GM23248 (cell line): ENCODE measurements at regions not wholly inside any gene's neighbourhood (a gene's known extent, or its start where the extent isn't known, plus 50 kb on each side); places are given as distances from the start of the nearest gene placed in this dataset.
A peak's percentile ranks its signal among the peaks of the same experiment; 100 is the strongest.

ENCODE experiments used
- DNase-seq: peaks from one replicate; pipeline ENCODE4 v3.0.0-alpha.2; 2015
- H2AFZ ChIP-seq: fragments of 200-600 bp; sonication (generic); 2 replicates; pipeline ENCODE4 v1.6.1; 2016; ENCODE audit warnings: antibody characterized with exemption
- H3F3A ChIP-seq: fragments of 200-600 bp; sonication (generic); 2 replicates; pipeline ENCODE4 v1.6.1; 2016; ENCODE audit warnings: mild to moderate bottlenecking, antibody characterized with exemption, mixed run types; ENCODE audit not compliant: insufficient read depth
- H3K27ac ChIP-seq: fragments of 200-600 bp; sonication (generic); 2 replicates; pipeline ENCODE4 v1.5.1; 2016; ENCODE audit warnings: mild to moderate bottlenecking
- H3K27me3 ChIP-seq: fragments of 200-600 bp; sonication (generic); replicated peaks from 2 replicates; pipeline ENCODE4 v1.6.1; 2016; ENCODE audit warnings: mild to moderate bottlenecking; ENCODE audit not compliant: insufficient read depth
- H3K36me3 ChIP-seq: fragments of 200-600 bp; sonication (generic); 2 replicates; pipeline ENCODE4 v1.6.1; 2016; ENCODE audit warnings: low read depth, mild to moderate bottlenecking
- H3K4me1 ChIP-seq: fragments of 200-600 bp; sonication (generic); 2 replicates; pipeline ENCODE4 v1.6.1; 2016; ENCODE audit warnings: mild to moderate bottlenecking; ENCODE audit not compliant: insufficient read depth
- H3K4me2 ChIP-seq: fragments of 200-600 bp; sonication (generic); one replicate; pipeline ENCODE4 v1.6.1; 2016; ENCODE audit warnings: mild to moderate bottlenecking; ENCODE audit not compliant: unreplicated experiment
- H3K4me3 ChIP-seq: fragments of 200-600 bp; sonication (generic); 2 replicates; pipeline ENCODE4 v1.5.1; 2016; ENCODE audit warnings: mild to moderate bottlenecking
- H3K79me2 ChIP-seq: fragments of 200-600 bp; sonication (generic); 2 replicates; pipeline ENCODE4 v1.6.1; 2016; ENCODE audit warnings: mild to moderate bottlenecking; ENCODE audit not compliant: insufficient read depth
- H3K9ac ChIP-seq: fragments of 200-600 bp; sonication (generic); 2 replicates; pipeline ENCODE4 v1.6.1; 2016; ENCODE audit warnings: mild to moderate bottlenecking
- H3K9me2 ChIP-seq: fragments of 200-600 bp; sonication (generic); 2 replicates; pipeline ENCODE4 v1.6.1; 2016; ENCODE audit warnings: mixed run types, mild to moderate bottlenecking, moderate library complexity; ENCODE audit not compliant: insufficient read depth
- H3K9me3 ChIP-seq: fragments of 200-600 bp; sonication (generic); one replicate; pipeline ENCODE4 v1.6.1; 2017; ENCODE audit warnings: low read depth
- H4K20me1 ChIP-seq: fragments of 200-600 bp; sonication (generic); 2 replicates; pipeline ENCODE4 v1.6.0; 2016; ENCODE audit not compliant: insufficient read depth
- EZH2 ChIP-seq: fragments of 200-600 bp; sonication (generic); IDR thresholded peaks from 2 replicates; pipeline ENCODE4 v1.6.1; 2018; ENCODE audit warnings: antibody characterized with exemption, mild to moderate bottlenecking; ENCODE audit not compliant: insufficient read depth, poor library complexity, severe bottlenecking
- EZH2phosphoT487 ChIP-seq: fragments of 200-600 bp; sonication (generic); IDR thresholded peaks from 2 replicates; pipeline ENCODE4 v1.6.1; 2018; ENCODE audit warnings: antibody characterized with exemption, moderate library complexity, mild to moderate bottlenecking, low read depth; ENCODE audit not compliant: insufficient read depth
- WGBS, 2 experiments: methylation state at CpG; one replicate each; pipeline ENCODE4 v1.1.6; 2015 to 2017; ENCODE audit warnings: low lambda C conversion rate in 2 of 2, low coverage in 1 of 2; ENCODE audit errors: missing lambda C conversion rate in 2 of 2; 5-methylcytosine and 5-hydroxymethylcytosine counted together
- in situ Hi-C: fragments of 300-500 bp; cut with MboI; formaldehyde crosslinking; loops from 2 replicates; pipeline ENCODE4 v1.15.0; 2020

DNA sequence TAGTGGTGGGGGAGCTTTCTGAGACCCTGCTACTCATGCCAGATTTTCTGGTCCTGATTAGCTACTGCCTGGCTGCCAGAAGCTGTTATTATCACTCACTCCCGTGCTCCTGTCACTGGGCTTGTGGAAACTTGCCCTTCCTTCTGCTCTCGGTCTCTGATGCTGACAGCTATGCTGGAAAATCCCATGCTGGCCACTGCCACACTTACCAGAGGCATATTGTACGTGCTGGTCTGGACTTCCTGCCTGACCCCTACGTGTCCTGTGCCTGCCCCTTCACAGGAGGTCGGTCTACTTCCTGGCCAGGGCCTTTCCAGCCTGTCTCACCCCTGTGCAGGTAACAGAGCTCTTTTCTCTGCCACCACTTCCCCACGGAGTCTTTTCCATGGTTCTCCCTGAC, 149.4 kb upstream of the PLEKHG7 start:
- no peaks in the 10 kb centered on the region for H3K36me3 ChIP-seq
- peaks cover 18% of the 10 kb centered on the region for H3K4me1 ChIP-seq
- no peak overlapping the region for H2AFZ ChIP-seq
- no peaks in the 10 kb centered on the region for H3K9me2 ChIP-seq
- H3K27ac ChIP-seq: no peak overlapping the region
- WGBS, 2 experiments: 81 to 82% methylated on average over 6 of the region's 6 CpGs
- no peak for DNase-seq
- H3K4me2 ChIP-seq: no peak overlapping the region
- H4K20me1 ChIP-seq: no peaks in the 10 kb centered on the region
- no peak overlapping the region for H3K4me3 ChIP-seq
- H3K9ac ChIP-seq: no peak overlapping the region
- H3K27me3 ChIP-seq: no peaks in the 10 kb centered on the region
- H3K9me3 ChIP-seq: no peaks in the 10 kb centered on the region
- TF ChIP-seq EZH2phosphoT487: no peak
- TF ChIP-seq EZH2: no peak
- 0 out of 2 replicates have a peak, but pooled peaks cover 5% of the 10 kb centered on the region for H3F3A ChIP-seq
- no peaks in the 10 kb centered on the region for H3K79me2 ChIP-seq
- in situ Hi-C loops: loop anchor here (25.0 kb wide), 1 partner anchor 741 kb away; no protein-coding TSS in a partner anchor

DNA sequence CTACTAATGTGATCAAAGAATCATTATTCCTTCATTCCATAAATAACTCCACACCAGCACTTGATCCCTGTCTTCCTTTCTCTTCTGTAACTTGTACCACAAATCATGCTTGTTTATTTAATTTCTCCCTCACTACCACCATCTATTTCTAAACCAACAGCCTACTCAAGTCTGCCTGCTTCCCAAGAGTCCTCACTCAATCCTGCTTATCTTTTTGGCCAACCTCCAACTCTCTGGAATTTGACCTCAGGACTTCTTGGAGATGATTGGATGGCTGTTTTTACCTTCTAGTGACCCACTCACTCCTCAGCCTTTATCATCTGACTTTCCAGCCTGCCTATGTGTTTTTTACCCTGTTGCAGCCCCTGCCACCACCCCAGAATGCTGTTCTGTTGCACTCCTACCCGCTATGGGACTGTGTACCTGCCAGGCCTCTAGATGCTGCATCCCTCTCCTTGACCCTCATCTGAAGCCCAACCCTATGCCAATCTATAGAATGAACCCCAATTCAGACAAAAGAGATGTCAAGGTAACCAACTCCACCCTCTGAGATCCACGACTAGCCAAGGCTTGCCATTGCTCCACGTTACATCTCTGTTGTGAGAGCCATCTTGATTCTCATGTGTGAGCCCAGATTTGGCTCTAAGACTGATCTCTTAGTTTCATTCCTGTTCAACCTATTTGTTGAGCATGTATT, 150.2 kb upstream of the PLEKHG7 start:
- H3K4me1 ChIP-seq: peaks cover 13% of the 10 kb centered on the region
- 0 out of 2 replicates have a peak, but pooled peaks cover 5% of the 10 kb centered on the region for H3F3A ChIP-seq
- H3K9me2 ChIP-seq: no peaks in the 10 kb centered on the region
- TF ChIP-seq EZH2phosphoT487 (no peak), EZH2 (no peak)
- H3K9ac ChIP-seq: no peak overlapping the region
- no peaks in the 10 kb centered on the region for H3K27me3 ChIP-seq
- no peaks in the 10 kb centered on the region for H3K79me2 ChIP-seq
- H3K27ac ChIP-seq: no peak overlapping the region
- no peak overlapping the region for H3K4me3 ChIP-seq
- H2AFZ ChIP-seq: no peak overlapping the region
- no peaks in the 10 kb centered on the region for H3K9me3 ChIP-seq
- H4K20me1 ChIP-seq: no peaks in the 10 kb centered on the region
- in situ Hi-C loops: loop anchor here (25.0 kb wide), 1 partner anchor 740 kb away; no protein-coding TSS in a partner anchor
- H3K4me2 ChIP-seq: no peak overlapping the region
- DNase-seq: no peak
- H3K36me3 ChIP-seq: no peaks in the 10 kb centered on the region
- WGBS, 2 experiments: 97 to 98% methylated on average over 3 of the region's 3 CpGs

DNA sequence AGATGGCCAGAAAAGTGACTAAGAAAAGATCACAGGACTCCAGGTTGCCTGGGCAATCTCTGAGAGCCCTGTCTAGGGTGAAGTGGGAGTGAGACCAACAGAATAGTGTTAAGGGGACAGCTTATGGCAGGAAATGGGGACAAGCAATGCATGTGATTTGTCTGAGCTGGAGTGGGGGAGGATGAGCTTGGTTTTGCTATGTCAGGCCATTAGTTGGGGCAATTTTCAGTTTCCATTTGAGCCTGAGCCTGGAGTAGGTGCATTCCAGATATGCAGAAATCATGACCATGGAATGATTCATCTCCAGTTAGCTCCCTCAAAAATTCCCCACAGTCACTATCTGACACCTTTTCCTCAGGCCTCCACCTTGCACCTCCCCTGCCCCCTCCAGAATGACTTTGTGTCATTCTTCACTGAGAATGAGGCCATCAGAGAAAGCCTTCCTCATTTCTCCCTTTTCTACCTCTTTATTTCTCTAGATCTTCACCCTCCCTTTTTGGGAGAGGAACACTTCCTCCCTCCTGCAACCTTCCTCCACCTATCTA, 150.9 kb upstream of the PLEKHG7 start:
- TF ChIP-seq EZH2: no peak
- TF ChIP-seq EZH2phosphoT487: no peak
- Histone ChIP-seq H4K20me1 (no peaks in the 10 kb centered on the region), H3K9me3 (no peaks in the 10 kb centered on the region), H3K9ac (no peak overlapping the region), H3K9me2 (no peaks in the 10 kb centered on the region), H3K36me3 (no peaks in the 10 kb centered on the region), H3K27ac (no peak overlapping the region), H3K4me2 (no peak overlapping the region), H3K27me3 (no peaks in the 10 kb centered on the region), H3F3A (0 out of 2 replicates have a peak, but pooled peaks cover 5% of the 10 kb centered on the region), H2AFZ (0 out of 2 replicates have a peak overlapping the region, but pooled peaks have one; percentile 38), H3K4me1 (peaks cover 13% of the 10 kb centered on the region), H3K4me3 (no peak overlapping the region), H3K79me2 (no peaks in the 10 kb centered on the region)
- in situ Hi-C loops: loop anchor here (25.0 kb wide), 1 partner anchor 740 kb away; no protein-coding TSS in a partner anchor
- peak; percentile 60 for DNase-seq

DNA sequence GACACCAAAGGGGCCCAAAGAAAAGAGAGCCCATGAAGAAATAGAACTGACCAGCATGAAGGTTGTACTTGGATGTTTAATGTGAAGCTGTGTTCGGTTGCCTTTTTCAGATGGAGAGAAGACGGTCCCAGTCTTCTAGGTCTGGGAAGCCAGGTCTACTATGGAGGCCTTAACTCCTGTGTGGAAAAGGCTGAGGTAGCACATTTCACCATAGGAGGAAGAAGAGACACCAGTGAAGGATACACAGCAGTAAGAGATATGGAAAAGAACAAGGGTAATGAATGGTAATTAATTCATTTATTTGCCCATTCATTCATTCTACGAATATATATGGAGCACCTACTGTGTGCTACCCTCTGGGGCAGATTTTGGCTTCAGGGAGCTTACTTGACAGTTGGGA, 151.6 kb upstream of the PLEKHG7 start:
- WGBS, 2 experiments: 95% methylated on average over 3 of the region's 3 CpGs
- H3K79me2 ChIP-seq: no peaks in the 10 kb centered on the region
- in situ Hi-C loops: loop anchor here (25.0 kb wide), 1 partner anchor 739 kb away; no protein-coding TSS in a partner anchor
- H3K9ac ChIP-seq: no peak overlapping the region
- H3K4me1 ChIP-seq: peaks cover 13% of the 10 kb centered on the region
- no peak overlapping the region for H2AFZ ChIP-seq
- H3K27me3 ChIP-seq: no peaks in the 10 kb centered on the region
- no peaks in the 10 kb centered on the region for H3K9me3 ChIP-seq
- no peaks in the 10 kb centered on the region for H3K36me3 ChIP-seq
- no peak for DNase-seq
- no peaks in the 10 kb centered on the region for H4K20me1 ChIP-seq
- TF ChIP-seq EZH2: no peak
- TF ChIP-seq EZH2phosphoT487: no peak
- H3K4me2 ChIP-seq: no peak overlapping the region
- H3K9me2 ChIP-seq: no peaks in the 10 kb centered on the region
- no peak overlapping the region for H3K4me3 ChIP-seq
- 0 out of 2 replicates have a peak, but pooled peaks cover 5% of the 10 kb centered on the region for H3F3A ChIP-seq
- no peak overlapping the region for H3K27ac ChIP-seq
